ENCODE measurements at regions not wholly inside any gene's neighbourhood (a gene's known extent, or its start where the extent isn't known, plus 50 kb on each side); places are given as distances from the start of the nearest gene placed in this dataset.

GRCh38 chr17:74076446-74076845, 127.0 kb upstream of the RPL38 start:
- TF ChIP-seq EZH2phosphoT487 (IDR thresholded peaks at IDR 0.05; ENCODE audit: low read length) = no peak
- TF ChIP-seq EZH2 (optimal IDR thresholded peaks at IDR 0.05; ENCODE audit: low read depth, low read length) = no peak
- TF ChIP-seq, protein P1, sequence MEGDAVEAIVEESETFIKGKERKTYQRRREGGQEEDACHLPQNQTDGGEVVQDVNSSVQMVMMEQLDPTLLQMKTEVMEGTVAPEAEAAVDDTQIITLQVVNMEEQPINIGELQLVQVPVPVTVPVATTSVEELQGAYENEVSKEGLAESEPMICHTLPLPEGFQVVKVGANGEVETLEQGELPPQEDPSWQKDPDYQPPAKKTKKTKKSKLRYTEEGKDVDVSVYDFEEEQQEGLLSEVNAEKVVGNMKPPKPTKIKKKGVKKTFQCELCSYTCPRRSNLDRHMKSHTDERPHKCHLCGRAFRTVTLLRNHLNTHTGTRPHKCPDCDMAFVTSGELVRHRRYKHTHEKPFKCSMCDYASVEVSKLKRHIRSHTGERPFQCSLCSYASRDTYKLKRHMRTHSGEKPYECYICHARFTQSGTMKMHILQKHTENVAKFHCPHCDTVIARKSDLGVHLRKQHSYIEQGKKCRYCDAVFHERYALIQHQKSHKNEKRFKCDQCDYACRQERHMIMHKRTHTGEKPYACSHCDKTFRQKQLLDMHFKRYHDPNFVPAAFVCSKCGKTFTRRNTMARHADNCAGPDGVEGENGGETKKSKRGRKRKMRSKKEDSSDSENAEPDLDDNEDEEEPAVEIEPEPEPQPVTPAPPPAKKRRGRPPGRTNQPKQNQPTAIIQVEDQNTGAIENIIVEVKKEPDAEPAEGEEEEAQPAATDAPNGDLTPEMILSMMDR (IDR thresholded peaks at IDR 0.05; ENCODE audit: low read length) = no peak
- H3K27me3 ChIP-seq (replicated peaks; ENCODE audit: insufficient read depth, low read length) = peaks cover 59% of the 10 kb centered on the region
- no peaks in the 10 kb centered on the region for H4K20me1 ChIP-seq (ENCODE audit: insufficient read depth, low read length)
- no peaks in the 10 kb centered on the region for H3K9me2 ChIP-seq (replicated peaks; ENCODE audit: insufficient read depth, low read length)
- no peaks in the 10 kb centered on the region for H3K4me1 ChIP-seq (ENCODE audit: low read length)
- H3F3A ChIP-seq (ENCODE audit: insufficient read depth, low read length) = no peaks in the 10 kb centered on the region
- DNase-seq = no peak
- H2AFZ ChIP-seq (ENCODE audit: low read length) = no peak overlapping the region
- H3K9ac ChIP-seq (ENCODE audit: low read length) = no peak overlapping the region
- H3K36me3 ChIP-seq (replicated peaks; ENCODE audit: insufficient read depth, low read length) = no peaks in the 10 kb centered on the region
- H3K4me2 ChIP-seq (ENCODE audit: low read depth, low read length) = no peak overlapping the region
- H3K79me2 ChIP-seq (ENCODE audit: low read length) = no peaks in the 10 kb centered on the region
- H3K4me3 ChIP-seq (ENCODE audit: low read length) = no peak overlapping the region
- no peak overlapping the region for H3K27ac ChIP-seq (ENCODE audit: low read length)
- H3K9me3 ChIP-seq (replicated peaks; ENCODE audit: insufficient read depth, low read length) = no peaks in the 10 kb centered on the region

- Histone ChIP-seq H3F3A (ENCODE audit: insufficient read depth, low read length) (no peaks in the 10 kb centered on the region), H3K4me2 (ENCODE audit: low read depth, low read length) (no peak overlapping the region), H3K9me2 (replicated peaks; ENCODE audit: insufficient read depth, low read length) (no peaks in the 10 kb centered on the region), H3K27me3 (replicated peaks; ENCODE audit: insufficient read depth, low read length) (peaks cover 62% of the 10 kb centered on the region), H4K20me1 (ENCODE audit: insufficient read depth, low read length) (no peaks in the 10 kb centered on the region), H3K4me1 (ENCODE audit: low read length) (no peaks in the 10 kb centered on the region), H3K36me3 (replicated peaks; ENCODE audit: insufficient read depth, low read length) (no peaks in the 10 kb centered on the region), H3K9ac (ENCODE audit: low read length) (no peak overlapping the region), H3K79me2 (ENCODE audit: low read length) (no peaks in the 10 kb centered on the region), H3K27ac (ENCODE audit: low read length) (no peak overlapping the region), H2AFZ (ENCODE audit: low read length) (no peak overlapping the region), H3K9me3 (replicated peaks; ENCODE audit: insufficient read depth, low read length) (no peaks in the 10 kb centered on the region), H3K4me3 (ENCODE audit: low read length) (no peak overlapping the region)
- DNase-seq = no peak
- no peak for TF ChIP-seq EZH2 (optimal IDR thresholded peaks at IDR 0.05; ENCODE audit: low read depth, low read length)
- TF ChIP-seq EZH2phosphoT487 (IDR thresholded peaks at IDR 0.05; ENCODE audit: low read length) = no peak
- TF ChIP-seq, protein P1 (IDR thresholded peaks at IDR 0.05; ENCODE audit: low read length) = no peak
These were observed 126.2 kb upstream of the RPL38 start for GRCh38 chr17:74077231-74077630.

DNA sequence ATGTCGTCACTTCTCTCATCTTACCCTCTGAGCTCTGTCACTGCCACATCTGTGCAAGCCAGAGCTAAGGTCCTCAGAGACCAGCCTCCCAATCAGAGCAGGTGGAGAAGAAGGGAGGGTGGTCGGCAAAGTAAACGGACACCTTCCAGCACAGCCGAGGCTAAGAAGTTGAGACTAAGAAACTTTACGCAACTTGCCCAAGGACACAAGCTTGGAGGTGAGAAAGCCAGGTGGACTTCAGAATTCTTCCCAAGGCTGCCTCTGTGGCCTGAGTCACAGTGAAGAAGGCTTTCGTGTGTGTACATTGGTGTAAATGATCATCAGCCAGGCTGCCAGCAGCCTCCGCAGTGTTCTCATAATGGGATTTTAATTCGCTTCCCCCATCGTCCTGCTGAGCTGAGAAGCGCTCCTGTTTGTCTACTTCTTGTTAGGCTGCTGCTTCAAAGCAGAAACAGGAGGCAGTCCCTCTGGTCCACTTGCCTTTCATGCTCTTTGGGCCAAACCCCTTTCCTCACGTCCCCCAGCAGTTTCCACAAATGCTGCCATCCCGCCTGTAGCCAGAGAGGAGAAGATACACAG, 125.0 kb upstream of the RPL38 start:
- no peak overlapping the region for H3K4me3 ChIP-seq (ENCODE audit: low read length)
- H2AFZ ChIP-seq (ENCODE audit: low read length) = no peak overlapping the region
- H3K9ac ChIP-seq (ENCODE audit: low read length) = no peak overlapping the region
- no peaks in the 10 kb centered on the region for H3K9me3 ChIP-seq (replicated peaks; ENCODE audit: insufficient read depth, low read length)
- H4K20me1 ChIP-seq (ENCODE audit: insufficient read depth, low read length) = no peaks in the 10 kb centered on the region
- no peaks in the 10 kb centered on the region for H3K9me2 ChIP-seq (replicated peaks; ENCODE audit: insufficient read depth, low read length)
- no peak overlapping the region for H3K4me2 ChIP-seq (ENCODE audit: low read depth, low read length)
- H3K4me1 ChIP-seq (ENCODE audit: low read length) = no peaks in the 10 kb centered on the region
- no peak overlapping the region for H3K27ac ChIP-seq (ENCODE audit: low read length)
- no peaks in the 10 kb centered on the region for H3F3A ChIP-seq (ENCODE audit: insufficient read depth, low read length)
- TF ChIP-seq EZH2phosphoT487 (IDR thresholded peaks at IDR 0.05; ENCODE audit: low read length) (no peak), EZH2 (optimal IDR thresholded peaks at IDR 0.05; ENCODE audit: low read depth, low read length) (no peak)
- TF ChIP-seq, protein P1 (IDR thresholded peaks at IDR 0.05; ENCODE audit: low read length) = no peak
- no peaks in the 10 kb centered on the region for H3K79me2 ChIP-seq (ENCODE audit: low read length)
- H3K36me3 ChIP-seq (replicated peaks; ENCODE audit: insufficient read depth, low read length) = no peaks in the 10 kb centered on the region
- no peak for DNase-seq
- peaks cover 63% of the 10 kb centered on the region for H3K27me3 ChIP-seq (replicated peaks; ENCODE audit: insufficient read depth, low read length)

All from MM.1S (cell line).